ENCODE measurements at regions not wholly inside any gene's neighbourhood (a gene's known extent, or its start where the extent isn't known, plus 50 kb on each side); places are given as distances from the start of the nearest gene placed in this dataset.
A peak's percentile ranks its signal among the peaks of the same experiment; 100 is the strongest.

DNA sequence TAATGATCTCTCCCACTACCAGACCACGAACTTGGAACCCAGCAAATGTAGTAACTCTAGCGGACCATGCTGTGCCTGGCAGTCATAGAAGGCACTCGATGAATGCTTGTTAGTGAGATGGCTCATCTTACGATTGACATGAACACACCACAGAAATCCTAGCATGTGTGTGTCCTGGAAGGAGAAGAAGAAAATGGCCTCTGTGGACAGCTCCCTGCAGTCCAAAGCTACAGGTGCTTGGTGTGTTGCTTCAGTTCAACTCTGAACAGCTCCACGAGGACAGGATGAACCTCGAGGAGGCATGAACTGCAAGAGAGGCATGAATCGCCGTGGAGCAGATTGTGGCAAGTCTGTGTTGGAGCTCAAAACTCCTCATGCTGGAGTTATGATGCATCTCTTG is 93.5 kb downstream of the KLF6 start:
- no peak for DNase-seq (ENCODE audit: low read depth)

DNA sequence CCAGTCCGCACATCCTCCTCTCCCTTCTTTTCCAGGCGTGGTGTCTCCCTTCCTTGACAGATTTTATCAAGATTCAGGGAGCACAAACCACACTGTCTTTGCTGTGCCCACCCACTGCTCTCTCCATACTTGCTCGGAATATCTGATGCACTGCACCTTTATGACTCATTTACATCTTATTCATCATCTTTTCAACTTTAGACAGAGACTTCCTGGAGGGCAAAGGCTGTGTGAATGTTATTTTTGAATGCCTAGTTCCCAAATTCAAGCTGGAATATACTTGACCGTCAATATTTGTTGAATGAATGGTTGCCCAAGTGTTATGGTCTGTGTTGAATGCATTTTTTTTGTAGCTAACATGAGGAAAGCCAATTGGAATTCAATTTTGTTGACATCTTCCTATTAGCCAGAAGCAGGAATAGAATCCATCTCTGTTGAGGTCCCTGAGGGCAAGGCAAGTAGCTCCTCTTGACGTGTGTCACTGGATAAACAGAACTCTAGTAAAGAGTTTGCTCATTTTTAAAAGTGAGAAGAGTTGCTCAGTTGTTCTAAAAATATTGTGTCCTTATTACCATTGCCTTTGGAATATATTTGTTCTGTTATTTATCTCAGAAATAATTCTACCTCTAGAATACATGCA is 95.0 kb downstream of the KLF6 start:
- no peak for DNase-seq (ENCODE audit: low read depth)

GRCh38 chr10:3687510-3688081 is 97.4 kb downstream of the KLF6 start:
- no peak for DNase-seq (ENCODE audit: low read depth)

DNA sequence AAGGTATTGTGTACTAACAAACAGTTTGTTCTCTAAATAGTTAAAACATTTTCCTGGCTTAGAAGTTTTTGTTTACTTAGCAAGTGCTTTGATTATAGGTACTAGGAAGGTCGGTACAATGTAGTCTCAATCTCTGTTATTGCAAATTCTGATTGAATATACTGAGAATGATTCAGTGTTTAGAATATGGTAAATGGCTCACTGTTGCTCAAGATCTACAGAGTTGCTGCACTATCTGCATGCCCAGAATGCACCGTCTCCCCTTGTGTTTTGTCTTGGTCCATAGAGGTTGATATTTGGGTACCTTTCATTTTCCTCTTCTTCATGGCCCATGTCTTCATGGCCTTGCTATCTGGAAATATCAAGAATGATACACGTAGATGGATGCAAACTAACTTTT is 99.6 kb downstream of the KLF6 start:
- no peak for DNase-seq (ENCODE audit: low read depth)

- DNase-seq (ENCODE audit: low read depth) = no peak
Measured at GRCh38 chr10:3684891-3685290, 100.1 kb downstream of the KLF6 start.

DNA sequence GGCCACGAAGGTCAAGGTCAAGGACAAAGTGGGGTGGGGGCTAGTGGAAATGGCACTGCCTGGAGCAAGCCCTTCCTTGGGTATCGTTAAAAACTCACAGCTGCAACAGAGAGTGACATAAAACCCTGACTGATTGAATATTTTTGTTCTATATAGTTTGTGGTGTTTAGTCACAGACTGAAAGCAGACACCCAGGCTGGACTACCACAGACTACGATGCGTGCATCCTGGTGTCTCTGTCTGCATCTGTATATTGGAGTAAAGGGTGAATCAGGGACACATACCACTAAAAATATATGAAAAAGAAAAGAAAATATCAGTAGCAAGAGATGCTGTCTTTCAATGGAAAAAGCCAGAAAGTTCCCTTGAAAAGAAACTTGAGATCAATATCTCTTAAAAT is 101.4 kb downstream of the KLF6 start:
- DNase-seq (ENCODE audit: low read depth) = no peak

GRCh38 chr10:3682745-3683144 is 102.3 kb downstream of the KLF6 start:
- DNase-seq (ENCODE audit: low read depth) = no peak

GRCh38 chr10:3681642-3682554 is 103.1 kb downstream of the KLF6 start:
- DNase-seq (ENCODE audit: low read depth) = no peak

- DNase-seq (ENCODE audit: low read depth) = no peak
Measured at GRCh38 chr10:3679950-3680629, 104.9 kb downstream of the KLF6 start.

GRCh38 chr10:3678629-3679227 is 106.3 kb downstream of the KLF6 start:
- no peak for DNase-seq (ENCODE audit: low read depth)

DNA sequence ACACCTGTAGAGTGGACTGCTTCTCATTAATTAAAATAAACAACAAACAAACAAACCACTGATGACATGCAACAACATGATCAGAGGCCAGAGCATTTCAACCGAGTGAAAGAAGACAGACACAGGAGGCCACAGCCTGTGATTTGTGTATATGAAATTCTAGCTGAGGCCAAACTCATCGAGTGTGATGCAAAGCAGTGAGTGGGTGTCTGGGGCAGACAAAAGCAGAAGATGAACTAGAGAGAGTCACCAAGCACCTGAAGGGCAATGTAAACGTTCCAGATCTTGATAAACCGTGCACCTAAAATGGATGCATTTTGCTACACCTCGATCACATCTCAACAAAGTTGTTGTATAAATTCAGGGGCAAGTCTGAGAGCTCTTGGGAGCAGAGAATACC is 108.4 kb downstream of the KLF6 start:
- no peak for DNase-seq (ENCODE audit: low read depth)

GRCh38 chr10:3672220-3672619 is 112.8 kb downstream of the KLF6 start:
- DNase-seq (ENCODE audit: low read depth) = no peak

DNA sequence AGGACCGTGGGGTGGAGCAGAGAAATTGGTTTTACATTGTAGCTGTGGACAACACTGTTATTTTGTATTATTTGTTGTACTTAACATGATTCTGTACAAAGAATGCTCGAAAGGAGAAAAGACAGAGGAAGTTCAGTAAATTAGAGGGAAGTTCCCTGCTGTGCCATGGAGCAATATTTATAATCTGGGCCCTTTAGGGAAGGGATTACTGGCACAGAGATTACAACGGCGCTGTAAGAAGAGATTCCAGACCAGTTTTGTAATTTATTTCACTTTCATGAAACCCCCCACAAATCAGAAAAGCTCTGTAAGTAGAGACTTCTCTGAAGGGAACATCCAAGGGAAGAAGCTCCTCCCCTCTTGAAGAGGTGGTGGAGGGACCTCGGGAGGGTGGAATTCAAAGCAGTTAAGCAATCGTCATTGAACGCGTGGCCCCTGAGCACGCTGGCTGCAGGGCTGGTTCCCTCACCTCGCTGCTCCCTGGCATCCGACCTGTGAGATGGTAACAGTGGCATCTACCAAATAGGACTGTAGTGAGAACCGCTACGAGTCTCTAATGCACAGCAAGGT is 113.5 kb downstream of the KLF6 start:
- no peak for DNase-seq (ENCODE audit: low read depth)

- no peak for DNase-seq (ENCODE audit: low read depth)
Measured at GRCh38 chr10:3668966-3669330, 116.1 kb downstream of the KLF6 start.

- DNase-seq (ENCODE audit: low read depth) = peak; percentile 56
Measured at GRCh38 chr10:3668276-3668965, 116.6 kb downstream of the KLF6 start.

- peak; percentile 21 for DNase-seq (ENCODE audit: low read depth)
Measured at GRCh38 chr10:3666525-3667302, 118.3 kb downstream of the KLF6 start.

DNA sequence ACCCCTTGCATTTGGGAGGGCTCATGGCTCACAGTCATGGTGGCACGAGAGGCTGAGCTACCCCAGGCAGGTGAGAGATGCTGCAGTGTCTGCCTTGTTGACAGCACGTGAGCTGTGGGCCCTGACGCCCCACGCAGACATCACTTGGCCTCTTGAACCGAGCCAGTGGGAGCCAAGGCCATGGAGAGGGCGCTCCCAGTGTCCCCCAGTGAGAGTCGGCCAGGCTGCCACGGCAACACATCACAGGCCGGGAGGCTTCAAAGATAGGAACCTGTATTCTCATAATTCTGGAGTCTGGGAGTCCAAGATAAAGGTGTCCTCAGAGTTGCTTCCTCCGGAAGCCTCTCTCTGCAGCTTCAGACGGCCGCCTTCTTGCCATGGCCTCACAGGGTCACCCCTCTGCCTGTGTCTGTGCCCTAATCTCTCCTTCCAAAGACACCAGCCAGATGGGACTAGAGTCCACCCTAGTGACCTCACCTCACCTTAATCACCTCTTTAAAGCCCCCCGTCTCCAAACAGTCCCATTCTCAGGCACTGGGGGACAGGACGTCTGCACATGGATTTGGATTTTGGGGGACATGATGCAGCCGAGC is 119.6 kb downstream of the KLF6 start:
- no peak for DNase-seq (ENCODE audit: low read depth)

- no peak for DNase-seq (ENCODE audit: low read depth)
Measured at GRCh38 chr10:3662775-3663174, 122.2 kb downstream of the KLF6 start.

DNA sequence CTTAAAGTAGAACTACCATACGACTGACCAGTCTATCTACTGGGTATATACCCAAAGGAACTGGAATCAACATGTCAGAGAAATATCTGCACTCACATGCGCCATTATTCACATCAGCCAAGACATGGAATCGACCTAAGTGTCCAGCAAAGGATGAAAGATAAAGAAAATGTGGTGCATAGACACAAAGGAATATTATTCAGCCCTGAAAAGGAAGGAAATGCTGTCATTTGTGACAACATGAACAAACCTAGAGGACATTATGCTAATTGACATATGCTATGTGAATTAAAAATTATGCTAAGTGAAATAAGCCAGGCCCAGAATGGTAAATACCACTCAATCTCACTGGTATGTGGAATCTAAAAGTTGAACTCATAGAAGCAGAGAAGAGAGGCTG is 123.7 kb downstream of the KLF6 start:
- DNase-seq (ENCODE audit: low read depth) = no peak

GRCh38 chr10:3660753-3661152 is 124.3 kb downstream of the KLF6 start:
- no peak for DNase-seq (ENCODE audit: low read depth)

All from T-helper 22 cell (primary cell).